Upper lobe of left lung (tissue), 6 donors: ENCODE measurements at regions not wholly inside any gene's neighbourhood (a gene's known extent, or its start where the extent isn't known, plus 50 kb on each side); places are given as distances from the start of the nearest gene placed in this dataset.
A peak's percentile ranks its signal among the peaks of the same experiment; 100 is the strongest.
"Not testable (repeated sequence)": the region's sequence is repeated elsewhere in the genome, so short reads cannot be mapped to it uniquely, and the experiment has no call there.

Experiments
- ATAC-seq, 2 donors: fragments of 200-7000 bp; cut with Tn5 transposase; one replicate each; pipeline ENCODE4 v1.9.1; 2022; ENCODE audit warnings: mild to moderate bottlenecking in 2 of 2, moderate library complexity in 2 of 2; ENCODE audit not compliant: low FRiP score in 2 of 2
- DNase-seq, 2 donors: peaks; one replicate each; pipeline ENCODE4 v3.0.0-alpha.2; 2019 to 2020
- H3K27ac ChIP-seq, 4 donors: fragments of 200-600 bp; sonication (generic); one replicate each; pipeline ENCODE4 v1.5.1; 2016 to 2019
- H3K27me3 ChIP-seq, 4 donors: fragments of 200-600 bp; sonication (generic); one replicate each; pipeline ENCODE4 v1.5.1; 2017 to 2019
- H3K36me3 ChIP-seq, 4 donors: fragments of 200-600 bp; sonication (generic); one replicate each; pipeline ENCODE4 v1.5.1; 2016 to 2019
- H3K4me1 ChIP-seq, 4 donors: fragments of 200-600 bp; sonication (generic); one replicate each; pipeline ENCODE4 v1.5.1; 2018 to 2019
- H3K4me3 ChIP-seq, 4 donors: fragments of 200-600 bp; sonication (generic); one replicate each; pipeline ENCODE4 v1.5.1; 2017 to 2019; ENCODE audit warnings: mild to moderate bottlenecking in 2 of 4, moderate library complexity in 1 of 4
- H3K9me3 ChIP-seq, 4 donors: fragments of 200-600 bp; sonication (generic); one replicate each; pipeline ENCODE4 v1.5.1; 2018 to 2019
- EP300 ChIP-seq, 4 donors: sonication (generic); formaldehyde crosslinking; IDR thresholded peaks; one replicate each; pipeline ENCODE4 v1.5.1; 2017; ENCODE audit warnings: antibody characterized with exemption in 4 of 4, control low read depth in 2 of 4
- POLR2A ChIP-seq, 4 donors: fragments of 450-650 bp; IDR thresholded peaks; one replicate each; pipeline ENCODE4 v1.5.1; 2016 to 2017; ENCODE audit warnings: antibody characterized with exemption in 4 of 4, mild to moderate bottlenecking in 2 of 4
- POLR2AphosphoS5 ChIP-seq, 2 donors: sonication (generic); formaldehyde crosslinking; IDR thresholded peaks; one replicate each; pipeline ENCODE4 v1.5.1; 2017; ENCODE audit warnings: antibody characterized with exemption in 2 of 2
- WGBS, 2 donors: methylation state at CpG; one replicate each; pipeline ENCODE4 v1.1.5; 2017 to 2018; 5-methylcytosine and 5-hydroxymethylcytosine counted together
- TF ChIP-seq, protein P1 (sequence below), 6 experiments: fragments of 450-650 bp in 4 of 6; fragments of 200-600 bp in 2 of 6; sonication (generic) in 2 of 6; IDR thresholded peaks; one replicate each; pipeline ENCODE4 v1.5.1; 2016 to 2019; ENCODE audit warnings: antibody characterized with exemption in 6 of 6
- donor health status: DM: no; HTN: no; CAD: no; lungs with moderate emphysema.
- donor health status: DM: no; HTN: yes; CAD: no; lungs with severe emphysema.

GRCh38 chr7:149701495-149702240 is 71.7 kb downstream of the ZNF467 start:
- Histone ChIP-seq H3K27me3 (no peaks in the 10 kb centered on the region), H3K4me1 (no peaks in the 10 kb centered on the region), H3K36me3 (no peaks in the 10 kb centered on the region), H3K27ac (no peak overlapping the region), H3K4me3 (no peak overlapping the region), H3K9me3 (peaks cover 0 to 11% (median 4%) of the 10 kb centered on the region in 4 donors)
- WGBS, 2 donors = 89 to 95% methylated on average over 6 to 10 of the region's 14 CpGs
- TF ChIP-seq, protein P1, sequence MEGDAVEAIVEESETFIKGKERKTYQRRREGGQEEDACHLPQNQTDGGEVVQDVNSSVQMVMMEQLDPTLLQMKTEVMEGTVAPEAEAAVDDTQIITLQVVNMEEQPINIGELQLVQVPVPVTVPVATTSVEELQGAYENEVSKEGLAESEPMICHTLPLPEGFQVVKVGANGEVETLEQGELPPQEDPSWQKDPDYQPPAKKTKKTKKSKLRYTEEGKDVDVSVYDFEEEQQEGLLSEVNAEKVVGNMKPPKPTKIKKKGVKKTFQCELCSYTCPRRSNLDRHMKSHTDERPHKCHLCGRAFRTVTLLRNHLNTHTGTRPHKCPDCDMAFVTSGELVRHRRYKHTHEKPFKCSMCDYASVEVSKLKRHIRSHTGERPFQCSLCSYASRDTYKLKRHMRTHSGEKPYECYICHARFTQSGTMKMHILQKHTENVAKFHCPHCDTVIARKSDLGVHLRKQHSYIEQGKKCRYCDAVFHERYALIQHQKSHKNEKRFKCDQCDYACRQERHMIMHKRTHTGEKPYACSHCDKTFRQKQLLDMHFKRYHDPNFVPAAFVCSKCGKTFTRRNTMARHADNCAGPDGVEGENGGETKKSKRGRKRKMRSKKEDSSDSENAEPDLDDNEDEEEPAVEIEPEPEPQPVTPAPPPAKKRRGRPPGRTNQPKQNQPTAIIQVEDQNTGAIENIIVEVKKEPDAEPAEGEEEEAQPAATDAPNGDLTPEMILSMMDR (IDR thresholded peaks at IDR 0.05) = no peak
- TF ChIP-seq POLR2A (IDR thresholded peaks at IDR 0.05) (no peak), POLR2AphosphoS5 (IDR thresholded peaks at IDR 0.05) (no peak), EP300 (IDR thresholded peaks at IDR 0.05) (no peak)
- peak; percentile 8 to 72 for ATAC-seq
- DNase-seq = no peak

DNA sequence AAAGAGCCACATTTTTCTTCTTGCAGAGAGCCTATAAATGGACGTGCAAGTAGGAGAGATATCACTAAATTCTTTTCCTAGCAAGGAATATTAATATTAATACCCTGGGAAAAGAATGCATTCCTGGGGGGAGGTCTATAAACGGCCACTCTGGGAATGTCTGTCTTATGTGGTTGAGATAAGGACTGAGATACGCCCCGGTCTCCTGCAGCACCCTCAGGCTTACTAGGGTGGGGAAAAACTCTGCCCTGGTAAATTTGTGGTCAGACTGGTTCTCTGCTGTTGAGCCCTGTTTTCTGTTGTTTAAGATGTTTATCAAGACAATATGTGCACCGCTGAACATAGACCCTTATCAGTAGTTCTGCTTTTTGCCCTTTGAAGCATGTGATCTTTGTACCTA is 75.6 kb downstream of the ZNF467 start:
- H3K36me3 ChIP-seq, H3K4me1 ChIP-seq, ATAC-seq, DNase-seq, H3K27me3 ChIP-seq, H3K4me3 ChIP-seq, H3K27ac ChIP-seq: not testable (repeated sequence)
- WGBS, 2 donors = 71 to 82% methylated on average over 5 of the region's 5 CpGs
- H3K9me3 ChIP-seq = peaks cover 0 to 11% (median 4%) of the 10 kb centered on the region in 4 donors

DNA sequence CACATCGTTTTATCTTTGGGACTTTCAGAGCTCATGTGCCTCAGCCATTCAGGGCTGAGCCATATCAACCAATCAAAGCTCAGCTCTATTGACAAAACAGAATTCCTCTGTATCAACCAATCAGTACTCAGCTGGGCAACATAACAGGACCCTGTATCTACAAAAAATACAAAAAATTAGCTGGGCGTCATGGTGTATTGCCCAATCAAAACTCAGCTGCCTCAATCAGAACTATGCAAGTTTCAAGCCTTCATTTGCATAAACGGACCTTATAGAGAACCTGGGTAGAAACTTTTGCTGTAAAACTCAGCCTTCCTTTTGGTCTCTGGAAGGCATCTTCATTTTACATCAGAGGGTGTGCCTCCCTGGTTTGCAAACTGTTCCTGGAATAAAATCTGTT is 77.1 kb downstream of the ZNF467 start:
- H3K27me3 ChIP-seq = peaks cover 0 to 12% (median 4%) of the 10 kb centered on the region in 4 donors
- H3K4me3 ChIP-seq = no peak overlapping the region
- no peak for ATAC-seq
- H3K27ac ChIP-seq = no peak overlapping the region
- DNase-seq = no peak
- WGBS, 2 donors = 70 to 75% methylated on average over 3 of the region's 3 CpGs
- H3K9me3 ChIP-seq = peaks cover 0 to 11% (median 4%) of the 10 kb centered on the region in 4 donors
- no peaks in the 10 kb centered on the region for H3K36me3 ChIP-seq
- TF ChIP-seq EP300 (IDR thresholded peaks at IDR 0.05) (no peak), POLR2A (IDR thresholded peaks at IDR 0.05) (no peak), POLR2AphosphoS5 (IDR thresholded peaks at IDR 0.05) (no peak)
- TF ChIP-seq, protein P1 (IDR thresholded peaks at IDR 0.05) = no peak
- H3K4me1 ChIP-seq = peaks cover 3 to 6% (median 4%) of the 10 kb centered on the region in 4 donors

- Histone ChIP-seq H3K4me1 (peaks cover 3 to 16% (median 4%) of the 10 kb centered on the region in 4 donors), H3K27ac (no peak overlapping the region), H3K36me3 (no peaks in the 10 kb centered on the region), H3K9me3 (peaks cover 0 to 5% (median 2%) of the 10 kb centered on the region in 4 donors), H3K27me3 (peaks cover 0 to 18% (median 6%) of the 10 kb centered on the region in 4 donors), H3K4me3 (peak overlapping the region in 3 of 4 donors; percentile 14 to 29 (median 27))
- DNase-seq = peak in 1 of 2 donors; percentile 85
- WGBS, 2 donors = 9 to 14% methylated on average over 12 to 28 of the region's 43 CpGs
- TF ChIP-seq EP300 (IDR thresholded peaks at IDR 0.05) (no peak), POLR2A (IDR thresholded peaks at IDR 0.05) (no peak)
- ATAC-seq = no peak
These were observed 80.8 kb downstream of the ZNF467 start for GRCh38 chr7:149692557-149692982.

- H3K27me3 ChIP-seq = peaks cover 0 to 18% (median 6%) of the 10 kb centered on the region in 4 donors
- H3K9me3 ChIP-seq = no peaks in the 10 kb centered on the region
- TF ChIP-seq POLR2A (IDR thresholded peaks at IDR 0.05) (no peak), EP300 (IDR thresholded peaks at IDR 0.05) (no peak), POLR2AphosphoS5 (IDR thresholded peaks at IDR 0.05) (no peak)
- TF ChIP-seq, protein P1 (IDR thresholded peaks at IDR 0.05) = no peak
- DNase-seq (no peak), ATAC-seq (no peak)
- H3K27ac ChIP-seq = no peak overlapping the region
- no peak overlapping the region for H3K4me3 ChIP-seq
- WGBS, 2 donors = 84 to 88% methylated on average over 9 of the region's 9 CpGs
- no peaks in the 10 kb centered on the region for H3K36me3 ChIP-seq
- H3K4me1 ChIP-seq = peaks cover 3 to 16% (median 4%) of the 10 kb centered on the region in 4 donors
These were observed 81.3 kb downstream of the ZNF467 start for GRCh38 chr7:149692056-149692455.
